ENCODE measurements at regions not wholly inside any gene's neighbourhood (a gene's known extent, or its start where the extent isn't known, plus 50 kb on each side); places are given as distances from the start of the nearest gene placed in this dataset.
A peak's percentile ranks its signal among the peaks of the same experiment; 100 is the strongest.

DNA sequence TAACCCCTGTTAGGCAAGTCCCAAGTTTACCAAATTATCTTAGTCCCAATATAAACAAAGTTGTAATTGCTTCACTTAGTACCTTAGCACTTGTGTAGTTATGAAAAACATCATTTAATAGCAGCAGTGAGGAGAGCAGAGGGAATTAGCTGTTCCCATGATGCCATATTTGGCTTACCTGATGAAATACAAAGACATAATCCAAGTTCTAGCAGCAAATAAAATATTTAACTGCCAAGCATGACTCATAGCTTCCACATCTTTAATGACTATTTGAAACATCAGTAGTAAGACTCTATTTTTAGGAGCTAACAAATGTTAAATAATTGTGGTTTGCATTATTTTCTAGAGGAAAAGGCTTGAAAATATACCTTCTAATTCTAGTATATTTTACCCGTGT, 94.0 kb upstream of the MCHR2 start:
- H3K27ac ChIP-seq, result no peak overlapping the region

GRCh38 chr6:100084991-100085364, 91.0 kb upstream of the MCHR2 start:
- Histone ChIP-seq H3K4me3 (no peak overlapping the region), H3K27me3 (no peaks in the 10 kb centered on the region), H3K4me1 (no peaks in the 10 kb centered on the region), H3K27ac (no peak overlapping the region), H3K36me3 (no peaks in the 10 kb centered on the region), H3K9me3 (no peaks in the 10 kb centered on the region)
- ATAC-seq, result no peak
- WGBS, 2 donors, result 51 to 59% methylated on average over 2 of the region's 2 CpGs
- DNase-seq, result no peak
- intact Hi-C loops (cut with DNase I), result no loop called here
- TF ChIP-seq, protein P1, sequence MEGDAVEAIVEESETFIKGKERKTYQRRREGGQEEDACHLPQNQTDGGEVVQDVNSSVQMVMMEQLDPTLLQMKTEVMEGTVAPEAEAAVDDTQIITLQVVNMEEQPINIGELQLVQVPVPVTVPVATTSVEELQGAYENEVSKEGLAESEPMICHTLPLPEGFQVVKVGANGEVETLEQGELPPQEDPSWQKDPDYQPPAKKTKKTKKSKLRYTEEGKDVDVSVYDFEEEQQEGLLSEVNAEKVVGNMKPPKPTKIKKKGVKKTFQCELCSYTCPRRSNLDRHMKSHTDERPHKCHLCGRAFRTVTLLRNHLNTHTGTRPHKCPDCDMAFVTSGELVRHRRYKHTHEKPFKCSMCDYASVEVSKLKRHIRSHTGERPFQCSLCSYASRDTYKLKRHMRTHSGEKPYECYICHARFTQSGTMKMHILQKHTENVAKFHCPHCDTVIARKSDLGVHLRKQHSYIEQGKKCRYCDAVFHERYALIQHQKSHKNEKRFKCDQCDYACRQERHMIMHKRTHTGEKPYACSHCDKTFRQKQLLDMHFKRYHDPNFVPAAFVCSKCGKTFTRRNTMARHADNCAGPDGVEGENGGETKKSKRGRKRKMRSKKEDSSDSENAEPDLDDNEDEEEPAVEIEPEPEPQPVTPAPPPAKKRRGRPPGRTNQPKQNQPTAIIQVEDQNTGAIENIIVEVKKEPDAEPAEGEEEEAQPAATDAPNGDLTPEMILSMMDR (IDR thresholded peaks at IDR 0.05), result no peak
- no peak for FAIRE-seq

More for the DNA sequence above, 94.0 kb upstream of the MCHR2 start:
- 50 to 73% methylated on average over 1 of the region's 1 CpG for WGBS, 2 donors
- ATAC-seq, result no peak
- H3K27me3 ChIP-seq, result no peaks in the 10 kb centered on the region
- H3K4me1 ChIP-seq, result no peaks in the 10 kb centered on the region
- no peak for DNase-seq
- TF ChIP-seq, protein P1 (IDR thresholded peaks at IDR 0.05), result no peak
- H3K4me3 ChIP-seq, result no peak overlapping the region
- H3K36me3 ChIP-seq, result no peaks in the 10 kb centered on the region
- FAIRE-seq, result no peak
- intact Hi-C loops (cut with DNase I), result no loop called here
- H3K9me3 ChIP-seq, result no peaks in the 10 kb centered on the region

- TF ChIP-seq, protein P1 (IDR thresholded peaks at IDR 0.05), result no peak
- Histone ChIP-seq H3K27ac (no peak overlapping the region), H3K9me3 (no peaks in the 10 kb centered on the region), H3K4me3 (no peak overlapping the region), H3K4me1 (no peaks in the 10 kb centered on the region), H3K27me3 (no peaks in the 10 kb centered on the region), H3K36me3 (no peaks in the 10 kb centered on the region)
- WGBS, 2 donors, result 39 to 55% methylated on average over 4 of the region's 4 CpGs
- no peak for DNase-seq
- FAIRE-seq, result no peak
- intact Hi-C loops (cut with DNase I), result no loop called here
- ATAC-seq, result no peak
Measured at GRCh38 chr6:100084316-100084990, 90.4 kb upstream of the MCHR2 start.

- WGBS, 2 donors, result 40 to 42% methylated on average over 5 of the region's 5 CpGs
- FAIRE-seq (no peak), ATAC-seq (peak in 2 of 4 donors; percentile 44 to 51), DNase-seq (peak in 1 of 6 donors; percentile 11)
- H3K27me3 ChIP-seq, result no peaks in the 10 kb centered on the region
- H3K9me3 ChIP-seq, result no peaks in the 10 kb centered on the region
- H3K4me1 ChIP-seq, result no peaks in the 10 kb centered on the region
- intact Hi-C loops (cut with DNase I), result no loop called here
- TF ChIP-seq, protein P1 (IDR thresholded peaks at IDR 0.05), result no peak
- no peak overlapping the region for H3K4me3 ChIP-seq
- no peaks in the 10 kb centered on the region for H3K36me3 ChIP-seq
- no peak overlapping the region for H3K27ac ChIP-seq
Measured at GRCh38 chr6:100078509-100078908, 84.5 kb upstream of the MCHR2 start.

DNA sequence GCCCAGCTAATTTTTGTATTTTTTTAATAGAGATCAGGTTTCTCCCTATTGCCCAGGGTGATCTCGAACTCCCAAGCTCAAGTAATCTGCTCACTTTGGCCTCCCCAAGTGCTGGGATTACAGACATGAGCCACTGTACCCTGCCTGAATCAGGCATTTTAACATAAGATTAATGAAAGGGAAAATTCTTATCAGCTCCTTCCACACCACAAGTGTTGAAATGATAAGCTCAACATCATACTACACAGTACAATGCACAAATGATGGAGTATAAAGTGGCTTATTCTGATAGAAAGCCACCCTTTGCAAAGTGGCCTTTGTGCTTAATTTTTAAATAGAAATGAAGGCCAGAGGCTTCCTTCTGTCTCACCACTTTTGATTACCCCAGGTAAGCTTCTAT, 71.3 kb upstream of the MCHR2 start:
- DNase-seq (no peak), FAIRE-seq (no peak), ATAC-seq (no peak)
- intact Hi-C loops (cut with DNase I), result no loop called here
- Histone ChIP-seq H3K9me3 (no peaks in the 10 kb centered on the region), H3K4me1 (no peaks in the 10 kb centered on the region), H3K36me3 (no peaks in the 10 kb centered on the region), H3K27ac (no peak overlapping the region), H3K27me3 (no peaks in the 10 kb centered on the region), H3K4me3 (no peak overlapping the region)
- TF ChIP-seq, protein P1 (IDR thresholded peaks at IDR 0.05), result no peak
- WGBS, 2 donors, result 48 to 60% methylated on average over 1 of the region's 1 CpG
